ENCODE measurements at regions not wholly inside any gene's neighbourhood (a gene's known extent, or its start where the extent isn't known, plus 50 kb on each side); places are given as distances from the start of the nearest gene placed in this dataset.

- Mint-ChIP-seq H3K4me3 (no peak overlapping the region), H3K9me3 (no peaks in the 10 kb centered on the region), H3K4me1 (ENCODE audit: low read depth) (no peaks in the 10 kb centered on the region), H3K27ac (no peak overlapping the region), H3K36me3 (ENCODE audit: low read depth) (no peaks in the 10 kb centered on the region), H3K27me3 (peaks cover 10% of the 10 kb centered on the region)
- H3K4me3 ChIP-seq (ENCODE audit: low read length): no peak overlapping the region
- ATAC-seq (ENCODE audit: poor library complexity) (no peak), DNase-seq (no peak)
- no peaks in the 10 kb centered on the region for H3K9me3 ChIP-seq (ENCODE audit: control insufficient read depth in 1 of 2, insufficient read depth in 1 of 2, low read length in 2 of 2)
- POLR2A ChIA-PET: no interaction called here
- intact Hi-C loops (cut with DNase I, micrococcal nuclease): no loop called here
- CTCF ChIA-PET: no interaction called here
- no peak overlapping the region for H3K27ac ChIP-seq (ENCODE audit: low read depth in 1 of 2, low read length in 2 of 2)
- H3K36me3 ChIP-seq (ENCODE audit: insufficient read depth, low read length): no peaks in the 10 kb centered on the region
- peaks cover 0 to 4% of the 10 kb centered on the region in 2 experiments for H3K27me3 ChIP-seq (ENCODE audit: control insufficient read depth in 1 of 2, insufficient read depth in 2 of 2, low read length in 2 of 2)
- no peak for TF ChIP-seq CTCF (IDR thresholded peaks at IDR 0.05)
- no peaks in the 10 kb centered on the region for H3K4me1 ChIP-seq (ENCODE audit: insufficient read depth, low read length)
These were observed 55.3 kb upstream of the ALDH1B1 start for GRCh38 chr9:38337181-38337580.

- intact Hi-C loops (cut with DNase I, micrococcal nuclease): no loop called here
These were observed 56.2 kb upstream of the ALDH1B1 start for GRCh38 chr9:38336341-38336740.

GRCh38 chr9:38335686-38336085, 56.8 kb upstream of the ALDH1B1 start:
- DNase-seq (no peak), ATAC-seq (ENCODE audit: poor library complexity) (no peak)
- CTCF ChIA-PET: no interaction called here
- Histone ChIP-seq H3K9me3 (ENCODE audit: control insufficient read depth in 1 of 2, insufficient read depth in 1 of 2, low read length in 2 of 2) (no peaks in the 10 kb centered on the region), H3K4me3 (ENCODE audit: low read length) (no peak overlapping the region), H3K36me3 (ENCODE audit: insufficient read depth, low read length) (no peaks in the 10 kb centered on the region), H3K27ac (ENCODE audit: low read depth in 1 of 2, low read length in 2 of 2) (no peak overlapping the region), H3K4me1 (ENCODE audit: insufficient read depth, low read length) (no peaks in the 10 kb centered on the region), H3K27me3 (ENCODE audit: control insufficient read depth in 1 of 2, insufficient read depth in 2 of 2, low read length in 2 of 2) (peaks cover 0 to 4% of the 10 kb centered on the region in 2 experiments)
- POLR2A ChIA-PET: no interaction called here
- intact Hi-C loops (cut with DNase I, micrococcal nuclease): no loop called here
- H3K27ac Mint-ChIP-seq: no peak overlapping the region
- H3K4me3 Mint-ChIP-seq: no peak overlapping the region
- H3K27me3 Mint-ChIP-seq: peaks cover 10% of the 10 kb centered on the region
- H3K4me1 Mint-ChIP-seq (ENCODE audit: low read depth): no peaks in the 10 kb centered on the region
- H3K9me3 Mint-ChIP-seq: no peaks in the 10 kb centered on the region
- TF ChIP-seq CTCF (IDR thresholded peaks at IDR 0.05): no peak
- H3K36me3 Mint-ChIP-seq (ENCODE audit: low read depth): no peaks in the 10 kb centered on the region

More at GRCh38 chr9:38336341-38336740, 56.2 kb upstream of the ALDH1B1 start:
- Histone ChIP-seq H3K36me3 (ENCODE audit: insufficient read depth, low read length) (no peaks in the 10 kb centered on the region), H3K27ac (ENCODE audit: low read depth in 1 of 2, low read length in 2 of 2) (no peak overlapping the region), H3K9me3 (ENCODE audit: control insufficient read depth in 1 of 2, insufficient read depth in 1 of 2, low read length in 2 of 2) (no peaks in the 10 kb centered on the region), H3K27me3 (ENCODE audit: control insufficient read depth in 1 of 2, insufficient read depth in 2 of 2, low read length in 2 of 2) (peaks cover 0 to 4% of the 10 kb centered on the region in 2 experiments), H3K4me1 (ENCODE audit: insufficient read depth, low read length) (no peaks in the 10 kb centered on the region), H3K4me3 (ENCODE audit: low read length) (no peak overlapping the region)
- DNase-seq: no peak
- ATAC-seq (ENCODE audit: poor library complexity): no peak
- H3K36me3 Mint-ChIP-seq (ENCODE audit: low read depth): no peaks in the 10 kb centered on the region
- CTCF ChIA-PET: no interaction called here
- no peak overlapping the region for H3K4me3 Mint-ChIP-seq
- peaks cover 10% of the 10 kb centered on the region for H3K27me3 Mint-ChIP-seq
- TF ChIP-seq CTCF (IDR thresholded peaks at IDR 0.05): no peak
- POLR2A ChIA-PET: no interaction called here
- no peak overlapping the region for H3K27ac Mint-ChIP-seq
- no peaks in the 10 kb centered on the region for H3K9me3 Mint-ChIP-seq
- H3K4me1 Mint-ChIP-seq (ENCODE audit: low read depth): no peaks in the 10 kb centered on the region
